SH-SY5Y (cell line): ENCODE measurements at regions not wholly inside any gene's neighbourhood (a gene's known extent, or its start where the extent isn't known, plus 50 kb on each side); places are given as distances from the start of the nearest gene placed in this dataset.

Experiments
- GATA2 ChIP-seq: IDR thresholded peaks from 2 replicates; pipeline ENCODE4 v1.6.1; 2011; ENCODE audit warnings: mild to moderate bottlenecking, low read depth, low read length
- GATA3 ChIP-seq: IDR thresholded peaks from 2 replicates; pipeline ENCODE4 v1.6.1; 2011; ENCODE audit warnings: low read depth, mild to moderate bottlenecking, low read length, moderate library complexity

- TF ChIP-seq GATA3, result no peak
- no peak for TF ChIP-seq GATA2
These were observed 93.9 kb upstream of the USP24 start for GRCh38 chr1:55309053-55309452.
